Mesothelial cell of epicardium (in vitro differentiated cells): ENCODE measurements at regions not wholly inside any gene's neighbourhood (a gene's known extent, or its start where the extent isn't known, plus 50 kb on each side); places are given as distances from the start of the nearest gene placed in this dataset.

Experiments
- DNase-seq, 2 experiments: peaks; one replicate each; pipeline ENCODE4 v3.0.0; 2021; ENCODE audit warnings: low spot score in 2 of 2; ENCODE audit not compliant: unreplicated experiment in 2 of 2
- H3K27ac Mint-ChIP-seq: 2 replicates; pipeline ENCODE4 v1.8.0; 2021; ENCODE audit warnings: mixed read lengths
- H3K27me3 Mint-ChIP-seq: 2 replicates; pipeline ENCODE4 v1.8.0; 2021; ENCODE audit warnings: low read depth, mixed read lengths
- H3K36me3 Mint-ChIP-seq: 2 replicates; pipeline ENCODE4 v1.8.0; 2021; ENCODE audit warnings: mixed read lengths
- H3K4me1 Mint-ChIP-seq: 2 replicates; pipeline ENCODE4 v1.8.0; 2021; ENCODE audit warnings: mixed read lengths
- H3K4me3 Mint-ChIP-seq: 2 replicates; pipeline ENCODE4 v1.8.0; 2021; ENCODE audit warnings: mild to moderate bottlenecking, moderate library complexity, mixed read lengths
- H3K9me3 Mint-ChIP-seq: 2 replicates; pipeline ENCODE4 v1.8.0; 2021; ENCODE audit warnings: mixed read lengths
- TF ChIP-seq, protein P1 (sequence below): fragments of 200-600 bp; sonication (generic); IDR thresholded peaks from one replicate; pipeline ENCODE4 v1.5.0; 2021; ENCODE audit warnings: antibody characterized with exemption; ENCODE audit not compliant: unreplicated experiment

DNA sequence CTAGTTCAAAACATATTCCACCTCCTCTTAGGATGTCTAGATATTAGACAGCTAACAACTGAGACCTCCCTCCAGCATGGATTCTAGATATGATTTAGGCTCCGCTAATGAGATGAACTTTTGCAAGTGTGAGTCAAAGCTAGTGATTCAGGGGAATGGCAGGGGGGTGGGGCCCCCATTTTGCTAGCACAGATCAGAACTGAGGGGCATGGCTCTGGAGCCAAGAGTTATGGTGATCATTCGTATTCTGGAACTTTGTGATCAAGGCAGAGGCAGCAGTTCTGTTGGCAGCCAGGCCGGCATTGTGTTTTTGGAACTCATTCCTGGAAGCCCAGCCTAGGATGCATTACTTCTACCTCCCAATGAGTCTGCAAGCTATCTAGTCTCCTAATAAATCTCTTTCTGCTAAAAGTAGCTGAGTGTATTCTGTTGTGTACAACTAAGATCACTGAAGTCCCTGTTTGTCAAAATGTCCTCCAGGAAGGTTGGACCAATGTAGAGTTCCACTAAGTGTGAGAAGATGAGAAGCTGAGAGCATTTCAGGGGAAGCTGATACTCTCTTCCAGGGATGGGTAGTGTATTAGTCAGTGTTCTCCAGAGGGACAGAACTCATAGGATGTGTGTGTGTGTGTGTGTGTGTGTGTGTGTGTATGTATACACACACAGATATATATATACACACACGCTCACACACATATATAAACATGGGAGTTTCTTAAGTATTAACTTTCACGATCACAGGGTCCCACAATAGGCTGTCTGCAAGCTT lies 312.7 kb downstream of the TLE3 start:
- Mint-ChIP-seq H3K36me3 (no peaks in the 10 kb centered on the region), H3K27me3 (peaks cover 1% of the 10 kb centered on the region), H3K27ac (no peak overlapping the region), H3K9me3 (no peaks in the 10 kb centered on the region), H3K4me1 (peaks cover 16% of the 10 kb centered on the region), H3K4me3 (no peak overlapping the region)
- DNase-seq = no peak
- TF ChIP-seq, protein P1, sequence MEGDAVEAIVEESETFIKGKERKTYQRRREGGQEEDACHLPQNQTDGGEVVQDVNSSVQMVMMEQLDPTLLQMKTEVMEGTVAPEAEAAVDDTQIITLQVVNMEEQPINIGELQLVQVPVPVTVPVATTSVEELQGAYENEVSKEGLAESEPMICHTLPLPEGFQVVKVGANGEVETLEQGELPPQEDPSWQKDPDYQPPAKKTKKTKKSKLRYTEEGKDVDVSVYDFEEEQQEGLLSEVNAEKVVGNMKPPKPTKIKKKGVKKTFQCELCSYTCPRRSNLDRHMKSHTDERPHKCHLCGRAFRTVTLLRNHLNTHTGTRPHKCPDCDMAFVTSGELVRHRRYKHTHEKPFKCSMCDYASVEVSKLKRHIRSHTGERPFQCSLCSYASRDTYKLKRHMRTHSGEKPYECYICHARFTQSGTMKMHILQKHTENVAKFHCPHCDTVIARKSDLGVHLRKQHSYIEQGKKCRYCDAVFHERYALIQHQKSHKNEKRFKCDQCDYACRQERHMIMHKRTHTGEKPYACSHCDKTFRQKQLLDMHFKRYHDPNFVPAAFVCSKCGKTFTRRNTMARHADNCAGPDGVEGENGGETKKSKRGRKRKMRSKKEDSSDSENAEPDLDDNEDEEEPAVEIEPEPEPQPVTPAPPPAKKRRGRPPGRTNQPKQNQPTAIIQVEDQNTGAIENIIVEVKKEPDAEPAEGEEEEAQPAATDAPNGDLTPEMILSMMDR = no peak

DNA sequence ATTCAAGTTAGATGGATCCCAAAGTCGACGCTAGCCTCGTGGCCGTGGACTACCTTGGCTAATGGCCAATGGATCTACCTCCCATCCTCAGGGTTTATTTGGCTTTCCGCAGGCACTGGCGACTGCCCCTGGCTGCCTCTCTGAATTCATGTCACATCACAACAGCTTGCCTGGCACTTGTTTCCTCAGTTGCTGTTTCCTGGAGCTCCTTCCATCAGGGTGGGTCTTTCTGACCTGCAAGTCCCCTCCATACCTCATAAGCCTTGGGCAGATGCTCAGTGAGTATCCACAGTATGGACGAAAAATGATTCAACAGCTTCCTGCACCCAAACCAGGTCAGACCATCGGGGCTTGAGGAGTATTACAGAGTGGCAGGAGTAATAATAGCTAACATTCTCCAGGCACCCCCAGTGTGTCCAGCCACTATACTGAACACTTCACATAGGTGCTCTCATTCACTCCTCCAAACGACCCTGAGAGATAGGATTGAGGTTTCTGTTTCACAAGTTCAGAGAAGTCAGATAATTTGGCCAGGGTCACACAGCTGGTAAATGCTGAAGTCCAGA lies 311.5 kb downstream of the TLE3 start:
- peaks cover 4% of the 10 kb centered on the region for H3K9me3 Mint-ChIP-seq
- H3K36me3 Mint-ChIP-seq = no peaks in the 10 kb centered on the region
- peaks cover 8% of the 10 kb centered on the region for H3K4me1 Mint-ChIP-seq
- no peak overlapping the region for H3K27ac Mint-ChIP-seq
- DNase-seq = no peak
- H3K27me3 Mint-ChIP-seq = peaks cover 1% of the 10 kb centered on the region
- H3K4me3 Mint-ChIP-seq = no peak overlapping the region
- TF ChIP-seq, protein P1 = no peak

- no peak overlapping the region for H3K27ac Mint-ChIP-seq
- TF ChIP-seq, protein P1 = no peak
- no peaks in the 10 kb centered on the region for H3K36me3 Mint-ChIP-seq
- peaks cover 7% of the 10 kb centered on the region for H3K9me3 Mint-ChIP-seq
- H3K4me1 Mint-ChIP-seq = peaks cover 6% of the 10 kb centered on the region
- peaks cover 1% of the 10 kb centered on the region for H3K27me3 Mint-ChIP-seq
- H3K4me3 Mint-ChIP-seq = no peak overlapping the region
- DNase-seq = no peak
These were observed 309.9 kb downstream of the TLE3 start for GRCh38 chr15:69787791-69788190.

- no peak overlapping the region for H3K4me3 Mint-ChIP-seq
- H3K27ac Mint-ChIP-seq = no peak overlapping the region
- no peaks in the 10 kb centered on the region for H3K36me3 Mint-ChIP-seq
- TF ChIP-seq, protein P1 = no peak
- peaks cover 1% of the 10 kb centered on the region for H3K27me3 Mint-ChIP-seq
- peaks cover 12% of the 10 kb centered on the region for H3K4me1 Mint-ChIP-seq
- peaks cover 7% of the 10 kb centered on the region for H3K9me3 Mint-ChIP-seq
- no peak for DNase-seq
These were observed 307.9 kb downstream of the TLE3 start for GRCh38 chr15:69789648-69790393.

DNA sequence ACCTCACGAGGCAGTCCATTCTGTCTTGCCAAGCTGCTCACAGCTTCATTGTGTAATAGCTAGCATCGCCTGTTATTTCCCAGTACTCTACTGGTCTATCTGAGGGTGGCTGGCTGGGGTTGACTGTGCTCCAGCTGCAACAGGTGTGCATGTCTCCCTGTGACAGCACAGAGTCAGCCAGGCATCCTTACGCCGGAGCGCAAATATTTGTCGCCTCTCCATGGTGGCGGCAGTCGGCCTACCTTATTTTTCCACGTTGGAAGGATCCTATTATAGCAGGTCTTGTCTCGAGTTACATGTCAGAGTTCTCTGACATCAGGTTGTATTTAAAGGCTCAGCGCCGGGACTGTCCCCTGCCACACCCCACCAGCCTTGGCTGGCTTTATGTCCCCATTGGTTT lies 307.1 kb downstream of the TLE3 start:
- Mint-ChIP-seq H3K36me3 (no peaks in the 10 kb centered on the region), H3K4me3 (no peak overlapping the region), H3K9me3 (peaks cover 7% of the 10 kb centered on the region), H3K27me3 (peaks cover 1% of the 10 kb centered on the region), H3K27ac (no peak overlapping the region), H3K4me1 (peaks cover 18% of the 10 kb centered on the region)
- no peak for DNase-seq
- TF ChIP-seq, protein P1 = no peak
